Activated naive CD4-positive, alpha-beta T cell treated with anti-CD3 and anti-CD28 coated beads, Interleukin-2, amount 10 ng/mL, durations not matched to agents 7 days and 5 days (primary cell): ENCODE measurements at regions not wholly inside any gene's neighbourhood (a gene's known extent, or its start where the extent isn't known, plus 50 kb on each side); places are given as distances from the start of the nearest gene placed in this dataset.
"Not testable (repeated sequence)": the region's sequence is repeated elsewhere in the genome, so short reads cannot be mapped to it uniquely, and the experiment has no call there.

ENCODE experiments used
- CTCF ChIA-PET: fragments of 350-600 bp; sonication (Branson Sonifier 250); formaldehyde crosslinking; loops from one replicate; lab custom pipeline; 2021; ENCODE audit warnings: antibody characterized with exemption; lab: Charles Lee
- DNase-seq: peaks from one replicate; pipeline ENCODE4 v3.0.0-alpha.2; 2020
- H3K27ac Mint-ChIP-seq: one replicate; pipeline ENCODE4 v1.8.0; 2021; ENCODE audit warnings: mild to moderate bottlenecking, moderate library complexity, mixed read lengths
- H3K27me3 Mint-ChIP-seq: one replicate; pipeline ENCODE4 v1.8.0; 2021; ENCODE audit warnings: mild to moderate bottlenecking, mixed read lengths
- H3K36me3 Mint-ChIP-seq: one replicate; pipeline ENCODE4 v1.8.0; 2021; ENCODE audit warnings: mixed read lengths
- H3K4me1 Mint-ChIP-seq: one replicate; pipeline ENCODE4 v1.8.0; 2021; ENCODE audit warnings: mixed read lengths
- H3K4me3 Mint-ChIP-seq: one replicate; pipeline ENCODE4 v1.8.0; 2021; ENCODE audit warnings: mild to moderate bottlenecking, moderate library complexity, mixed read lengths
- H3K9me3 Mint-ChIP-seq: one replicate; pipeline ENCODE4 v1.8.0; 2021; ENCODE audit warnings: mixed read lengths

GRCh38 chr1:148267066-148267465 is 115.0 kb upstream of the NBPF11 start:
- CTCF ChIA-PET, H3K36me3 Mint-ChIP-seq, H3K4me3 Mint-ChIP-seq, DNase-seq, H3K9me3 Mint-ChIP-seq, H3K27ac Mint-ChIP-seq: not testable (repeated sequence)
- peaks cover 30% of the 10 kb centered on the region for H3K27me3 Mint-ChIP-seq
- peaks cover 22% of the 10 kb centered on the region for H3K4me1 Mint-ChIP-seq

- CTCF ChIA-PET: no interaction called here
- DNase-seq: no peak
Measured at GRCh38 chr1:148264374-148265276, 112.5 kb upstream of the NBPF11 start.

DNA sequence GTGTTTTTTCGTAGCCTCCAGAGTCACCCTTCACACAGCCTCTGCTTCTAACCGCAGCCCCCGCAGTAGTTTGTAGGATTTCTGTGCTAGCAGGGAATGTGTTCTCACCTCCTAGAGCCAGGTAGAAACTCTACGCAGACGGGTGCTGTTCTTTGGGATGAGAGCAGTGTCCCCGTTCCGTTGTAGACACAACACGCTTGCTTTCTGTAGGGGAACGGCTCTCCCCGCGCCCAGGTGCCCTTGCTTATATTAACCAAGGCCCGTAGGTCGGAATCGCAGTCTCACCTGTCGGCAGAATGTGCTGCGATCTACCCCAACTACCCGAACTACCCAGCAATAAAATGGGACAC is 111.8 kb upstream of the NBPF11 start:
- Mint-ChIP-seq H3K27me3 (peaks cover 57% of the 10 kb centered on the region), H3K4me3 (peak overlapping the region; percentile 88), H3K9me3 (no peaks in the 10 kb centered on the region), H3K36me3 (no peaks in the 10 kb centered on the region), H3K27ac (peak overlapping the region; percentile 83), H3K4me1 (peaks cover 22% of the 10 kb centered on the region)
- CTCF ChIA-PET: no interaction called here
- DNase-seq: peak; percentile 32

More at GRCh38 chr1:148264374-148265276, 112.5 kb upstream of the NBPF11 start:
- H3K4me3 Mint-ChIP-seq: peak overlapping the region; percentile 88
- H3K36me3 Mint-ChIP-seq: no peaks in the 10 kb centered on the region
- H3K27me3 Mint-ChIP-seq: peaks cover 52% of the 10 kb centered on the region
- no peak overlapping the region for H3K27ac Mint-ChIP-seq
- peaks cover 22% of the 10 kb centered on the region for H3K4me1 Mint-ChIP-seq
- H3K9me3 Mint-ChIP-seq: no peaks in the 10 kb centered on the region

DNA sequence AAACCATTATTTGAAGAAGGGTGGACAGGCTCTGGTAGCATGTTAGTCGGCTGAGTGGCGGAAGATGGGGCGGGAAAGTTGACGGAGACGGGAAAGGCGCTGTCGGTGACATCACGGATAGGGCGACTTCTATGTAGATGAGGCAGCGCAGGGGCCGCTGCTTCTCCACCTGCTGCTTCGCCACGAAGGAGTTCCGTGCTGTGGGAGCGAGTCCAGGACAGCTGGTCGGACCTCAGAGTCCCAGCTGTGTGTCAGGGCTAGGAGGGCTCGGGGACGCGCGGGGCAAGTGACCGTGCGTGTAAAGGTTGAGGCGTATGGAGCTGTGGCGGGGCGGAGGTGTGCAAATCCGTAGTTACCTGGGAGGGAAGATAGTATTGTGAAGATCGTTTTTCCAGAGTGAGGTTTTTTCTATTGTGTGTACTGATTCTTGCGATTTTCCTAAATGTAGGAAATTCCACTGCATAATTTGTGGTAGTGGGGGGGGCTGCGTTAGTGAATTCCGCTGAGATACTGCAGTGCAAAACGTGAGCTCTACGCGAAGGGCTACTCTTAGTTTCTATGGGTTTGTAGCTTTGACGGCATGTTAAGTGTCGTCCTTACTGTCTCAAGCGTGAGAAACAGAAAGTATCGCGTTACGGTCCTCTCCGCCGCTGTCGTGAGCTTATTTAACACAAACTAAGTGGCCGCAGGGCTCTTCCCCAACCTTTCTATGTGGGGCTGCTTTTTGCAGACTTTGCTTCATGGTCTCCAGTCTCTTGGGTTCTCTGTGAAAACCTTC is 111.2 kb upstream of the NBPF11 start:
- CTCF ChIA-PET: no interaction called here
- peak; percentile 70 for DNase-seq
- Mint-ChIP-seq H3K9me3 (no peaks in the 10 kb centered on the region), H3K27me3 (peaks cover 52% of the 10 kb centered on the region), H3K4me1 (peaks cover 22% of the 10 kb centered on the region), H3K27ac (peak overlapping the region; percentile 83), H3K36me3 (no peaks in the 10 kb centered on the region), H3K4me3 (peak overlapping the region; percentile 88)

GRCh38 chr1:148261684-148262083 is 109.6 kb upstream of the NBPF11 start:
- Mint-ChIP-seq H3K4me1 (peaks cover 22% of the 10 kb centered on the region), H3K27me3 (peaks cover 48% of the 10 kb centered on the region)
- H3K36me3 Mint-ChIP-seq, H3K9me3 Mint-ChIP-seq, H3K27ac Mint-ChIP-seq, H3K4me3 Mint-ChIP-seq, DNase-seq, CTCF ChIA-PET: not testable (repeated sequence)

GRCh38 chr1:148257886-148258285 is 105.8 kb upstream of the NBPF11 start:
- peaks cover 48% of the 10 kb centered on the region for H3K27me3 Mint-ChIP-seq
- H3K27ac Mint-ChIP-seq, H3K9me3 Mint-ChIP-seq, DNase-seq, CTCF ChIA-PET, H3K36me3 Mint-ChIP-seq, H3K4me1 Mint-ChIP-seq, H3K4me3 Mint-ChIP-seq: not testable (repeated sequence)

- H3K4me1 Mint-ChIP-seq, H3K9me3 Mint-ChIP-seq, H3K4me3 Mint-ChIP-seq, CTCF ChIA-PET, H3K27ac Mint-ChIP-seq, H3K36me3 Mint-ChIP-seq: not testable (repeated sequence)
- peaks cover 21% of the 10 kb centered on the region for H3K27me3 Mint-ChIP-seq
- DNase-seq: peak; percentile 50
Measured at GRCh38 chr1:148254611-148255429, 102.7 kb upstream of the NBPF11 start.

DNA sequence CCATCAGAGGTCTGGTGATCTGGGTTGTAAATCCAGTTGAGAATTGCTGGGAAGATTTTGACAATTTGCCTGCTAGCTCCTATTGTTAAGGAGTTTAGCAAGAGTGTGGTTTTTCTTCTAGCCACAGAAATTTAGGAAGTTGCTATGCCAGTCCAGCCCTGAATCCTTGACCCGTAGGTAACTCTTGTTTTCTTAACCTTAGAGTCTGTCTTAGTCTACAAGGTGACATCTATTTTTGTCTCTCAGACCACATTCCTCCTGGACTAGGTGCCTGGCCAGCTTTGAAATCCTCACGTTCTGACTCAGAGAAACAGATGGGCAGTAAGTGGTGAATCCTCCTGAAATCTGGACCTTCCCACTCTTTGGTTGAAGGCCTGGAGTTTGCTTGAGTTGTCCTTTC is 101.7 kb upstream of the NBPF11 start:
- DNase-seq, H3K9me3 Mint-ChIP-seq, H3K27ac Mint-ChIP-seq, CTCF ChIA-PET, H3K4me3 Mint-ChIP-seq, H3K36me3 Mint-ChIP-seq, H3K4me1 Mint-ChIP-seq: not testable (repeated sequence)
- peaks cover 14% of the 10 kb centered on the region for H3K27me3 Mint-ChIP-seq

DNA sequence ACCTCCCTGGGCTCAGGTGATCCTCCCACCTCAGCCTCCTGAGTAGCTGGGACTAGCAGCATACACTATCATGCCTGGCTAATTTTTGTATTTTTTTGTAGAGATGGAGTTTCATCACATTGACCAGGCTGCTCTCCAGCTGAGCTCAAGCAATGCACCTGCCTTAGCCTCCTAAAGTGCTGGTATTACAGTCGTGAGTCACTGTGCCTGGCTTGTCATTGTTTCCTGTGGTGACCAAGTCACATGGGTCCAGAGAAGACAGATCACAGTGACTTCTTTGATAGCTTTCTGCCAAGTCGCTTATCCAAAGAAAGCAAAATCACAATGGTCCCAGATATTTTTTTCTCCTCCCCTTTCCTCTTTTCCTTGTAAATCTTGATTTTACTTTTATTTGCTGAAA is 96.7 kb upstream of the NBPF11 start:
- CTCF ChIA-PET, H3K36me3 Mint-ChIP-seq, H3K4me3 Mint-ChIP-seq, H3K4me1 Mint-ChIP-seq, H3K27me3 Mint-ChIP-seq, H3K9me3 Mint-ChIP-seq, H3K27ac Mint-ChIP-seq, DNase-seq: not testable (repeated sequence)

GRCh38 chr1:148246258-148246861 is 94.3 kb upstream of the NBPF11 start:
- H3K27ac Mint-ChIP-seq, H3K9me3 Mint-ChIP-seq, CTCF ChIA-PET, H3K27me3 Mint-ChIP-seq, DNase-seq, H3K36me3 Mint-ChIP-seq, H3K4me1 Mint-ChIP-seq, H3K4me3 Mint-ChIP-seq: not testable (repeated sequence)

- H3K36me3 Mint-ChIP-seq, H3K27me3 Mint-ChIP-seq, H3K27ac Mint-ChIP-seq, H3K4me1 Mint-ChIP-seq, DNase-seq, H3K4me3 Mint-ChIP-seq, CTCF ChIA-PET, H3K9me3 Mint-ChIP-seq: not testable (repeated sequence)
Measured at GRCh38 chr1:148245843-148246242, 93.8 kb upstream of the NBPF11 start.

DNA sequence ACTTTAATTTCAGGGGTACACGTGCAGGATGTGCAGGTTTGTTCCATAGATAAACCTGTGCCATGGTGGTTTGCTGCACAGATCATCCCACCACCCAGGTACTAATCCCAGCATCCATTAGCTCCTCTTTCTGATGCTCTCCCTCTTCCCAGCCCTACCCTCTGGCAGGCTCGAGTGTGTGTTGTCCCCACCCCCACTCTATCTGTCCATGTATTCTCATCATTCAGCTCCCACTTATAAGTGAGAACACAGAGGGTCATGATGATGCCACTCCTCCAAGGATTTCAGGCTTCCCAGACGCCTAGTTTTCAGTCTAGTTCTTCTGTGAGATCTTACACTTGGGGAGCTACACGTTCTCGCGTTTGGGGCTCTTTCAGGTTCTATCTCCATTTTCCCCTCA is 93.4 kb upstream of the NBPF11 start:
- H3K4me3 Mint-ChIP-seq, H3K9me3 Mint-ChIP-seq, H3K4me1 Mint-ChIP-seq, H3K27me3 Mint-ChIP-seq, H3K36me3 Mint-ChIP-seq, DNase-seq, H3K27ac Mint-ChIP-seq, CTCF ChIA-PET: not testable (repeated sequence)

DNA sequence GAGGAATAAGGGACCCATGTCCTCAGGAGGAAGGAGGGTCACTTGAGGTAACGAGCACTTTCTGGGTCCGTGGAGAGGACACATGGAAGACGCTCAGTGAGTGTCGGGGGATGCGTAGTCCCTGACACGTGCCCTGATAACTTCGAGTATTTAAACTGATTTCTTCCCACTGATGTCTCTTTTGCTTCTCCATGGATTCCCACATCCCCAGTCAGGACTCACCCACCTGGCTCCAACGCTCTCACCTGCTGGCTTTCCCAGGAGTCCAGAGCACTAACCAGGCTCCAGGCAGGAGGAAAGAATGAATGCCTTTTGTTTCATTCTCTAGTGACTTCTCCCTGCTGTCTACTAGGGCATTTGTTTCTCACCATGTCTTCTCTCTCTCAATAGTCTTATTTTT is 81.2 kb upstream of the NBPF11 start:
- H3K27me3 Mint-ChIP-seq, H3K9me3 Mint-ChIP-seq, H3K4me1 Mint-ChIP-seq, H3K27ac Mint-ChIP-seq, CTCF ChIA-PET, H3K4me3 Mint-ChIP-seq, DNase-seq, H3K36me3 Mint-ChIP-seq: not testable (repeated sequence)

- H3K4me3 Mint-ChIP-seq, H3K9me3 Mint-ChIP-seq, H3K27me3 Mint-ChIP-seq, DNase-seq, H3K4me1 Mint-ChIP-seq, H3K27ac Mint-ChIP-seq, CTCF ChIA-PET, H3K36me3 Mint-ChIP-seq: not testable (repeated sequence)
Measured at GRCh38 chr1:148228846-148229245, 76.8 kb upstream of the NBPF11 start.
